Lower leg skin (tissue), 3 donors: ENCODE measurements at regions not wholly inside any gene's neighbourhood (a gene's known extent, or its start where the extent isn't known, plus 50 kb on each side); places are given as distances from the start of the nearest gene placed in this dataset.

Experiments used
- POLR2A ChIP-seq, 2 donors: fragments of 450-650 bp; IDR thresholded peaks; one replicate each; pipeline ENCODE4 v1.6.1; 2016 to 2017; ENCODE audit warnings: antibody characterized with exemption in 2 of 2, mild to moderate bottlenecking in 1 of 2, moderate library complexity in 1 of 2
- TF ChIP-seq, protein P1 (sequence below), 3 donors: fragments of 450-650 bp; IDR thresholded peaks; one replicate each; pipeline ENCODE4 v1.5.1; 2016; ENCODE audit warnings: antibody characterized with exemption in 3 of 3, mild to moderate bottlenecking in 3 of 3, moderate library complexity in 2 of 3

GRCh38 chr7:84379446-84379845 is 184.9 kb upstream of the SEMA3A start:
- TF ChIP-seq, protein P1, sequence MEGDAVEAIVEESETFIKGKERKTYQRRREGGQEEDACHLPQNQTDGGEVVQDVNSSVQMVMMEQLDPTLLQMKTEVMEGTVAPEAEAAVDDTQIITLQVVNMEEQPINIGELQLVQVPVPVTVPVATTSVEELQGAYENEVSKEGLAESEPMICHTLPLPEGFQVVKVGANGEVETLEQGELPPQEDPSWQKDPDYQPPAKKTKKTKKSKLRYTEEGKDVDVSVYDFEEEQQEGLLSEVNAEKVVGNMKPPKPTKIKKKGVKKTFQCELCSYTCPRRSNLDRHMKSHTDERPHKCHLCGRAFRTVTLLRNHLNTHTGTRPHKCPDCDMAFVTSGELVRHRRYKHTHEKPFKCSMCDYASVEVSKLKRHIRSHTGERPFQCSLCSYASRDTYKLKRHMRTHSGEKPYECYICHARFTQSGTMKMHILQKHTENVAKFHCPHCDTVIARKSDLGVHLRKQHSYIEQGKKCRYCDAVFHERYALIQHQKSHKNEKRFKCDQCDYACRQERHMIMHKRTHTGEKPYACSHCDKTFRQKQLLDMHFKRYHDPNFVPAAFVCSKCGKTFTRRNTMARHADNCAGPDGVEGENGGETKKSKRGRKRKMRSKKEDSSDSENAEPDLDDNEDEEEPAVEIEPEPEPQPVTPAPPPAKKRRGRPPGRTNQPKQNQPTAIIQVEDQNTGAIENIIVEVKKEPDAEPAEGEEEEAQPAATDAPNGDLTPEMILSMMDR (IDR thresholded peaks at IDR 0.05), result no peak
- no peak for TF ChIP-seq POLR2A (IDR thresholded peaks at IDR 0.05)
